ENCODE measurements at regions not wholly inside any gene's neighbourhood (a gene's known extent, or its start where the extent isn't known, plus 50 kb on each side); places are given as distances from the start of the nearest gene placed in this dataset.
"Not testable (repeated sequence)": the region's sequence is repeated elsewhere in the genome, so short reads cannot be mapped to it uniquely, and the experiment has no call there.

- no peaks in the 10 kb centered on the region for H3K27me3 ChIP-seq
- no peaks in the 10 kb centered on the region for H3K36me3 ChIP-seq
- no peak for DNase-seq
- H3K27ac ChIP-seq: peak overlapping the region in 1 of 2 donors; percentile 1
- H3K9me3 ChIP-seq: peaks cover 0 to under 1% (median 0%) of the 10 kb centered on the region in 3 donors
- no peak overlapping the region for H3K4me3 ChIP-seq
- intact Hi-C loops (cut with DNase I; ENCODE audit: low total_unique reads): no loop called here
- no peak for TF ChIP-seq CTCF (IDR thresholded peaks at IDR 0.05)
- H3K4me1 ChIP-seq: peaks cover 0 to 14% (median 0%) of the 10 kb centered on the region in 4 donors
Observed at GRCh38 chr3:161939918-161940620, 443.5 kb downstream of the OTOL1 start.

- Histone ChIP-seq H3K27me3 (no peaks in the 10 kb centered on the region), H3K27ac (peak overlapping the region in 1 of 2 donors; percentile 1), H3K36me3 (no peaks in the 10 kb centered on the region), H3K4me3 (no peak overlapping the region), H3K4me1 (peaks cover 0 to 14% (median 0%) of the 10 kb centered on the region in 4 donors), H3K9me3 (peaks cover 0 to 4% (median 0%) of the 10 kb centered on the region in 3 donors)
- DNase-seq: no peak
- intact Hi-C loops (cut with DNase I; ENCODE audit: low total_unique reads): no loop called here
- no peak for TF ChIP-seq CTCF (IDR thresholded peaks at IDR 0.05)
Observed at GRCh38 chr3:161940621-161940965, 444.0 kb downstream of the OTOL1 start.

- no peak overlapping the region for H3K4me3 ChIP-seq
- no peak overlapping the region for H3K27ac ChIP-seq
- no peaks in the 10 kb centered on the region for H3K27me3 ChIP-seq
- DNase-seq: no peak
- no peak for TF ChIP-seq CTCF (IDR thresholded peaks at IDR 0.05)
- no peaks in the 10 kb centered on the region for H3K36me3 ChIP-seq
- peaks cover 0 to 4% (median 0%) of the 10 kb centered on the region in 3 donors for H3K9me3 ChIP-seq
- H3K4me1 ChIP-seq: peaks cover 0 to 14% (median 0%) of the 10 kb centered on the region in 4 donors
- intact Hi-C loops (cut with DNase I; ENCODE audit: low total_unique reads): no loop called here
Observed at GRCh38 chr3:161941891-161942290, 445.3 kb downstream of the OTOL1 start.

DNA sequence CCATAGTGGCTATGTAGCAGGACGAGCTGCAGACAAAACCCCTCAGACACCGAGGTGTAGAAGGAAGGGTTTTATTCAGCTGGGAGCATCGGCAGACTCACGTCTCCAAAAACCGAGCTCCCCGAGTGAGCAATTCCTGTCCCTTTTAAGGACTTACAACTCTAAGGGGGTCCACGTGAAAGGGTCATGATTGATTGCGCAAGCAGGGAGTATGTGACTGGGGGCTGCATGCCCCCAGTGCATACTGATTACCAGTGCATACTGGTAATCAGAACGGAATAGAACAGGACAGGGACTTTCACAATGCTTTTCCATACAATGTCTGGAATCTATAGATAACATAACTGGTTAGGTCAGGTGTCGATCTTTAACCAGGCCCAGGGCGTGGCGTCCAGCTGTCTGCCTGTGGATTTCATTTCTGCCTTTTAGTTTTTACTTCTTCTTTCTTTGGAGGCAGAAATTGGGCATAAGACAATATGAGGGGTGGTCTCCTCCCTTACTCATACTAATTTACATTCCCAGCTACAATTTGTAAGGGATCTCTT is 447.3 kb downstream of the OTOL1 start:
- H3K4me3 ChIP-seq; H3K27me3 ChIP-seq; DNase-seq; H3K36me3 ChIP-seq; H3K9me3 ChIP-seq; H3K27ac ChIP-seq; intact Hi-C loops (cut with DNase I; ENCODE audit: low total_unique reads): not testable (repeated sequence)
- H3K4me1 ChIP-seq: peaks cover 0 to 14% (median 0%) of the 10 kb centered on the region in 4 donors

- peaks cover 0 to 4% (median 0%) of the 10 kb centered on the region in 3 donors for H3K9me3 ChIP-seq
- H3K4me3 ChIP-seq: no peak overlapping the region
- no peaks in the 10 kb centered on the region for H3K36me3 ChIP-seq
- H3K27ac ChIP-seq: no peak overlapping the region
- no peak for TF ChIP-seq CTCF (IDR thresholded peaks at IDR 0.05)
- no peaks in the 10 kb centered on the region for H3K27me3 ChIP-seq
- intact Hi-C loops (cut with DNase I; ENCODE audit: low total_unique reads): no loop called here
- H3K4me1 ChIP-seq: no peaks in the 10 kb centered on the region
- DNase-seq: no peak
Observed at GRCh38 chr3:161946443-161946960, 449.9 kb downstream of the OTOL1 start.

DNA sequence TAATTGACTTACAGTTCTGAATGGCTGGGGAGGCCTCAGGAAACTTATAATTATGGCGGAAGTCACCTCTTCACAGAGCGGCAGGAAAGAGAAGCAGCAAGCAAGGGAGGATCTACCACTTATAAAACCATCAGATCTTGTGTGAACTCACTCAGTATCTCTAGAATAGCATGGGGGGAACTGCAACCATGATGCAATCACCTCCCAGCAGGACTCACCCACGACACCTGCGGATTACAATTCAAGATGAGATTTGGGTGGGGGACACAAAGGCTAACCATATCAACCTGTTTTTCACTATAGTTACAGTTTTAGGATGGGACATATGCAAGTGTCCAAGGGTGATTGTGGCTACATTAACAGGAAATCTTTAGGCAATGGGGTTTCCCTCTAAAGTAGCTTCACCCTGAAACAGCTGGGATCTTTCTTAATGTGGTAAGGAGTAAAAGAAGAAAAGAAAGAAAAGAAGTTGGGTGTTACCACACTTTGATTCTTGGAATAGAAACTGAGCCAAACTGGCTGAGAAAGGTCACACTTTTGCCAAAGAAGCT is 453.8 kb downstream of the OTOL1 start:
- Histone ChIP-seq H3K36me3 (no peaks in the 10 kb centered on the region), H3K27ac (no peak overlapping the region), H3K4me1 (no peaks in the 10 kb centered on the region), H3K4me3 (no peak overlapping the region), H3K9me3 (no peaks in the 10 kb centered on the region), H3K27me3 (no peaks in the 10 kb centered on the region)
- intact Hi-C loops (cut with DNase I; ENCODE audit: low total_unique reads): no loop called here
- DNase-seq: no peak
- TF ChIP-seq CTCF (IDR thresholded peaks at IDR 0.05): no peak

Measured in tibial artery (tissue), 4 donors.